HEK293 (cell line): ENCODE measurements at regions not wholly inside any gene's neighbourhood (a gene's known extent, or its start where the extent isn't known, plus 50 kb on each side); places are given as distances from the start of the nearest gene placed in this dataset.

Experiments used
- CTCF ChIA-PET: fragments of 350-600 bp; formaldehyde crosslinking; extraction: SDS; loops from one replicate; lab custom pipeline; 2021; ENCODE audit warnings: antibody characterized with exemption; lab: Yijun Ruan, JAX
- POLR2A ChIA-PET: fragments of 300-600 bp; formaldehyde crosslinking; extraction: SDS; loops from one replicate; lab custom pipeline; 2020; ENCODE audit warnings: antibody characterized with exemption, inconsistent platforms; lab: Yijun Ruan, JAX
- H3K27ac ChIP-seq: fragments of 200-500 bp; sonication (Bioruptor generic); 2 replicates; pipeline ENCODE4 v1.5.1; 2014; ENCODE audit warnings: low read depth, low read length, control low read depth, inconsistent platforms; ENCODE audit errors: extremely low read depth
- H3K36me3 ChIP-seq, 2 experiments: fragments of 200-500 bp in 1 of 2; sonication (Bioruptor generic) in 1 of 2; 1 replicate in 1 of 2; 2 replicates in 1 of 2; pipeline ENCODE4 v1.5.1; 2014 to 2017; ENCODE audit warnings: inconsistent platforms in 2 of 2, low read length in 2 of 2; ENCODE audit not compliant: control insufficient read depth in 2 of 2, insufficient read depth in 1 of 2
- H3K4me1 ChIP-seq: fragments of 200-500 bp; sonication (Bioruptor generic); 2 replicates; pipeline ENCODE4 v1.5.1; 2014; ENCODE audit warnings: mild to moderate bottlenecking, low read length, inconsistent platforms; ENCODE audit not compliant: control insufficient read depth, insufficient read depth
- H3K4me3 ChIP-seq: 2 replicates; pipeline ENCODE4 v1.5.1; 2011; ENCODE audit warnings: low read depth, mild to moderate bottlenecking, control low read depth, low read length, moderate library complexity
- H3K9me3 ChIP-seq: fragments of 200-500 bp; sonication (Bioruptor generic); 2 replicates; pipeline ENCODE4 v1.5.1; 2014; ENCODE audit warnings: low read depth, low read length, inconsistent platforms; ENCODE audit not compliant: control insufficient read depth, insufficient read depth
- ATF2 ChIP-seq: fragments of 450-650 bp; formaldehyde crosslinking; IDR thresholded peaks from 2 replicates; pipeline ENCODE4 v1.5.1; 2016; ENCODE audit warnings: missing biosample characterization, missing genetic modification characterization, low read depth
- GFI1B ChIP-seq: fragments of 450-650 bp; formaldehyde crosslinking; IDR thresholded peaks from 2 replicates; pipeline ENCODE4 v1.5.1; 2016; ENCODE audit warnings: missing biosample characterization, missing genetic modification characterization
- GLI2 ChIP-seq: fragments of 450-650 bp; formaldehyde crosslinking; IDR thresholded peaks from 2 replicates; pipeline ENCODE4; 2017; ENCODE audit warnings: missing biosample characterization, missing genetic modification characterization, low read depth, borderline replicate concordance
- KLF17 ChIP-seq: fragments of 450-650 bp; formaldehyde crosslinking; IDR thresholded peaks from 2 replicates; pipeline ENCODE4 v1.5.1; 2016; ENCODE audit warnings: missing biosample characterization, missing genetic modification characterization
- PATZ1 ChIP-seq: fragments of 450-650 bp; formaldehyde crosslinking; IDR thresholded peaks from 2 replicates; pipeline ENCODE4 v1.5.1; 2016; ENCODE audit warnings: missing biosample characterization, missing genetic modification characterization
- PRDM1 ChIP-seq: fragments of 450-650 bp; formaldehyde crosslinking; IDR thresholded peaks from 2 replicates; pipeline ENCODE4; 2016; ENCODE audit warnings: missing biosample characterization, missing genetic modification characterization
- TCF7L2 ChIP-seq: IDR thresholded peaks from 2 replicates; pipeline ENCODE4 v1.6.1; 2011; ENCODE audit warnings: low read depth, mild to moderate bottlenecking, inconsistent platforms, low read length, moderate library complexity, borderline replicate concordance
- TSHZ1 ChIP-seq: fragments of 450-650 bp; formaldehyde crosslinking; IDR thresholded peaks from 2 replicates; pipeline ENCODE4 v1.5.1; 2016; ENCODE audit warnings: missing biosample characterization, missing genetic modification characterization, borderline replicate concordance
- ZBTB10 ChIP-seq: fragments of 450-650 bp; formaldehyde crosslinking; IDR thresholded peaks from 2 replicates; pipeline ENCODE4 v1.5.1; 2016; ENCODE audit warnings: missing biosample characterization, missing genetic modification characterization
- ZBTB6 ChIP-seq: fragments of 450-650 bp; formaldehyde crosslinking; IDR thresholded peaks from 2 replicates; pipeline ENCODE4 v1.5.1; 2017; ENCODE audit warnings: missing biosample characterization, missing genetic modification characterization
- ZBTB8A ChIP-seq: fragments of 450-650 bp; formaldehyde crosslinking; IDR thresholded peaks from 2 replicates; pipeline ENCODE4 v1.5.1; 2016; ENCODE audit warnings: missing biosample characterization, missing genetic modification characterization
- ZFP69B ChIP-seq: fragments of 450-650 bp; formaldehyde crosslinking; IDR thresholded peaks from 2 replicates; pipeline ENCODE4 v1.5.1; 2016; ENCODE audit warnings: missing biosample characterization, missing genetic modification characterization
- ZNF146 ChIP-seq: fragments of 450-650 bp; formaldehyde crosslinking; IDR thresholded peaks from 2 replicates; pipeline ENCODE4 v1.5.1; 2016; ENCODE audit warnings: missing biosample characterization, missing genetic modification characterization
- ZNF155 ChIP-seq: fragments of 450-650 bp; formaldehyde crosslinking; IDR thresholded peaks from 2 replicates; pipeline ENCODE4 v1.5.1; 2016; ENCODE audit warnings: missing biosample characterization, missing genetic modification characterization
- ZNF211 ChIP-seq: fragments of 450-650 bp; formaldehyde crosslinking; IDR thresholded peaks from 2 replicates; pipeline ENCODE4 v1.5.1; 2016; ENCODE audit warnings: low read depth, missing biosample characterization, missing genetic modification characterization
- ZNF214 ChIP-seq: fragments of 450-650 bp; formaldehyde crosslinking; IDR thresholded peaks from 2 replicates; pipeline ENCODE4 v1.5.1; 2017; ENCODE audit warnings: missing biosample characterization, mild to moderate bottlenecking, missing genetic modification characterization, borderline replicate concordance
- ZNF324 ChIP-seq: fragments of 450-650 bp; formaldehyde crosslinking; IDR thresholded peaks from 2 replicates; pipeline ENCODE4 v1.5.1; 2016; ENCODE audit warnings: missing biosample characterization, missing genetic modification characterization
- ZNF341 ChIP-seq: fragments of 450-650 bp; formaldehyde crosslinking; IDR thresholded peaks from 2 replicates; pipeline ENCODE4; 2016; ENCODE audit warnings: low read depth, missing biosample characterization, missing genetic modification characterization
- ZNF585B ChIP-seq: fragments of 450-650 bp; formaldehyde crosslinking; IDR thresholded peaks from 2 replicates; pipeline ENCODE4 v1.5.1; 2016; ENCODE audit warnings: missing biosample characterization, missing genetic modification characterization
- ZNF624 ChIP-seq: fragments of 450-650 bp; formaldehyde crosslinking; IDR thresholded peaks from 2 replicates; pipeline ENCODE4 v1.5.1; 2017; ENCODE audit warnings: missing biosample characterization, missing genetic modification characterization
- ZNF704 ChIP-seq: fragments of 450-650 bp; formaldehyde crosslinking; IDR thresholded peaks from 2 replicates; pipeline ENCODE4 v1.5.1; 2016; ENCODE audit warnings: missing biosample characterization, missing genetic modification characterization
- ZXDB ChIP-seq: fragments of 450-650 bp; formaldehyde crosslinking; IDR thresholded peaks from 2 replicates; pipeline ENCODE4 v1.5.1; 2016; ENCODE audit warnings: missing biosample characterization, missing genetic modification characterization

GRCh38 chr5:8675182-8675581, 806.2 kb downstream of the MTRR start (continued):
- TF ChIP-seq ZNF624 (tag by site-specific recombination) = no peak
- TF ChIP-seq ZNF211 (tag by site-specific recombination) = no peak

- Histone ChIP-seq H3K4me1 (no peaks in the 10 kb centered on the region), H3K36me3 (no peaks in the 10 kb centered on the region), H3K4me3 (no peak overlapping the region), H3K9me3 (no peaks in the 10 kb centered on the region), H3K27ac (no peak overlapping the region)
- POLR2A ChIA-PET = no interaction called here
- CTCF ChIA-PET = no interaction called here
- TF ChIP-seq ZBTB8A (tag by site-specific recombination) (no peak), ZXDB (tag by site-specific recombination) (no peak), PATZ1 (tag by site-specific recombination) (no peak), ZNF324 (no peak), TCF7L2 (no peak), PRDM1 (no peak), ZBTB6 (tag by site-specific recombination) (no peak), ZNF585B (tag by site-specific recombination) (no peak), ZFP69B (tag by site-specific recombination) (no peak), ZNF155 (tag by site-specific recombination) (no peak), ZNF341 (no peak)
These were observed 807.7 kb downstream of the MTRR start for GRCh38 chr5:8676695-8677094.

GRCh38 chr5:8682381-8682780, 813.4 kb downstream of the MTRR start:
- Histone ChIP-seq H3K4me1 (no peaks in the 10 kb centered on the region), H3K36me3 (no peaks in the 10 kb centered on the region), H3K9me3 (no peaks in the 10 kb centered on the region), H3K4me3 (no peak overlapping the region), H3K27ac (no peak overlapping the region)
- POLR2A ChIA-PET = no interaction called here
- CTCF ChIA-PET = no interaction called here
- TF ChIP-seq ZNF704 (no peak), ZNF146 (tag by site-specific recombination) (no peak), TSHZ1 (tag by site-specific recombination) (no peak), GFI1B (tag by site-specific recombination) (no peak), KLF17 (tag by site-specific recombination) (no peak), GLI2 (tag by site-specific recombination) (no peak), ZNF214 (tag by site-specific recombination) (no peak), ZBTB10 (tag by site-specific recombination) (no peak), ATF2 (tag by site-specific recombination) (no peak)
